HUES48 (cell line): ENCODE measurements at regions not wholly inside any gene's neighbourhood (a gene's known extent, or its start where the extent isn't known, plus 50 kb on each side); places are given as distances from the start of the nearest gene placed in this dataset.

Source experiments
- H3K27ac ChIP-seq: one replicate; pipeline ENCODE4 v1.7.0; 2013; ENCODE audit warnings: low read depth, low read length, inconsistent platforms
- H3K27me3 ChIP-seq: 2 replicates; pipeline ENCODE4 v1.6.1; 2013; ENCODE audit warnings: mild to moderate bottlenecking, low read length; ENCODE audit not compliant: control insufficient read depth, insufficient read depth
- H3K36me3 ChIP-seq: 2 replicates; pipeline ENCODE4 v1.6.1; 2013; ENCODE audit warnings: low read length; ENCODE audit not compliant: control insufficient read depth, insufficient read depth
- H3K4me1 ChIP-seq: 2 replicates; pipeline ENCODE4 v1.6.1; 2013; ENCODE audit warnings: mild to moderate bottlenecking, low read length; ENCODE audit not compliant: control insufficient read depth, insufficient read depth
- H3K4me3 ChIP-seq: 2 replicates; pipeline ENCODE4 v1.5.1; 2013; ENCODE audit warnings: mild to moderate bottlenecking, low read depth, low read length
- H3K9ac ChIP-seq: 2 replicates; pipeline ENCODE4 v1.6.1; 2013; ENCODE audit warnings: mild to moderate bottlenecking, low read depth, low read length, moderate library complexity
- H3K9me3 ChIP-seq: 2 replicates; pipeline ENCODE4 v1.6.1; 2013; ENCODE audit warnings: low read length; ENCODE audit not compliant: control insufficient read depth, insufficient read depth

GRCh38 chr4:126592088-126592487 is 1040.7 kb upstream of the INTU start:
- Histone ChIP-seq H3K4me1 (no peaks in the 10 kb centered on the region), H3K9ac (no peak overlapping the region), H3K36me3 (no peaks in the 10 kb centered on the region), H3K27me3 (no peaks in the 10 kb centered on the region), H3K27ac (no peak overlapping the region), H3K9me3 (no peaks in the 10 kb centered on the region), H3K4me3 (no peak overlapping the region)

- Histone ChIP-seq H3K9me3 (no peaks in the 10 kb centered on the region), H3K27me3 (no peaks in the 10 kb centered on the region), H3K4me1 (no peaks in the 10 kb centered on the region), H3K36me3 (no peaks in the 10 kb centered on the region), H3K27ac (no peak overlapping the region), H3K9ac (no peak overlapping the region), H3K4me3 (no peak overlapping the region)
These were observed 1039.1 kb upstream of the INTU start for GRCh38 chr4:126593626-126594025.

GRCh38 chr4:126595643-126596042 is 1037.1 kb upstream of the INTU start:
- Histone ChIP-seq H3K4me3 (no peak overlapping the region), H3K9me3 (no peaks in the 10 kb centered on the region), H3K27me3 (no peaks in the 10 kb centered on the region), H3K4me1 (no peaks in the 10 kb centered on the region), H3K36me3 (no peaks in the 10 kb centered on the region), H3K27ac (no peak overlapping the region), H3K9ac (no peak overlapping the region)

- H3K27ac ChIP-seq: no peak overlapping the region
- H3K4me3 ChIP-seq: no peak overlapping the region
- H3K9ac ChIP-seq: no peak overlapping the region
These were observed 1033.0 kb upstream of the INTU start for GRCh38 chr4:126599746-126600145.

GRCh38 chr4:126603210-126603609 is 1029.5 kb upstream of the INTU start:
- Histone ChIP-seq H3K27ac (no peak overlapping the region), H3K9ac (no peak overlapping the region)

More at GRCh38 chr4:126599746-126600145, 1033.0 kb upstream of the INTU start:
- H3K27me3 ChIP-seq: no peaks in the 10 kb centered on the region
- no peaks in the 10 kb centered on the region for H3K9me3 ChIP-seq
- H3K4me1 ChIP-seq: peaks cover 7% of the 10 kb centered on the region
- no peaks in the 10 kb centered on the region for H3K36me3 ChIP-seq

GRCh38 chr4:126603825-126604224 is 1028.9 kb upstream of the INTU start:
- Histone ChIP-seq H3K27ac (no peak overlapping the region), H3K9me3 (no peaks in the 10 kb centered on the region), H3K36me3 (no peaks in the 10 kb centered on the region), H3K27me3 (no peaks in the 10 kb centered on the region), H3K4me3 (no peak overlapping the region), H3K4me1 (peaks cover 7% of the 10 kb centered on the region), H3K9ac (no peak overlapping the region)

More at GRCh38 chr4:126603210-126603609, 1029.5 kb upstream of the INTU start:
- Histone ChIP-seq H3K9me3 (no peaks in the 10 kb centered on the region), H3K36me3 (no peaks in the 10 kb centered on the region), H3K4me3 (no peak overlapping the region; the same call in 1 of the 2 replicates), H3K4me1 (peaks cover 7% of the 10 kb centered on the region), H3K27me3 (no peaks in the 10 kb centered on the region)

- no peaks in the 10 kb centered on the region for H3K9me3 ChIP-seq
- H3K4me1 ChIP-seq: peaks cover 7% of the 10 kb centered on the region
- H3K27me3 ChIP-seq: no peaks in the 10 kb centered on the region
- H3K4me3 ChIP-seq: no peak overlapping the region
- no peaks in the 10 kb centered on the region for H3K36me3 ChIP-seq
- no peak overlapping the region for H3K9ac ChIP-seq
- H3K27ac ChIP-seq: no peak overlapping the region
These were observed 1028.4 kb upstream of the INTU start for GRCh38 chr4:126604268-126604867.

- no peaks in the 10 kb centered on the region for H3K9me3 ChIP-seq
- H3K4me3 ChIP-seq: no peak overlapping the region
- no peaks in the 10 kb centered on the region for H3K27me3 ChIP-seq
- no peaks in the 10 kb centered on the region; the same call in 1 of the 2 replicates for H3K4me1 ChIP-seq
- no peak overlapping the region for H3K27ac ChIP-seq
- no peaks in the 10 kb centered on the region for H3K36me3 ChIP-seq
- H3K9ac ChIP-seq: no peak overlapping the region
These were observed 1021.8 kb upstream of the INTU start for GRCh38 chr4:126610933-126611332.

GRCh38 chr4:126611900-126612299 is 1020.9 kb upstream of the INTU start:
- Histone ChIP-seq H3K36me3 (no peaks in the 10 kb centered on the region), H3K4me3 (no peak overlapping the region), H3K4me1 (no peaks in the 10 kb centered on the region; the same call in 1 of the 2 replicates), H3K27me3 (no peaks in the 10 kb centered on the region), H3K27ac (no peak overlapping the region), H3K9ac (no peak overlapping the region), H3K9me3 (no peaks in the 10 kb centered on the region)

GRCh38 chr4:126614356-126614855 is 1018.4 kb upstream of the INTU start:
- Histone ChIP-seq H3K9ac (no peak overlapping the region), H3K4me1 (no peaks in the 10 kb centered on the region; the same call in 1 of the 2 replicates), H3K27ac (no peak overlapping the region), H3K4me3 (no peak overlapping the region), H3K27me3 (no peaks in the 10 kb centered on the region), H3K9me3 (no peaks in the 10 kb centered on the region; the same call in 1 of the 2 replicates), H3K36me3 (no peaks in the 10 kb centered on the region)

- no peaks in the 10 kb centered on the region; the same call in 1 of the 2 replicates for H3K9me3 ChIP-seq
- no peaks in the 10 kb centered on the region for H3K36me3 ChIP-seq
- H3K4me3 ChIP-seq: no peak overlapping the region
- H3K9ac ChIP-seq: no peak overlapping the region
- H3K27me3 ChIP-seq: no peaks in the 10 kb centered on the region
- no peak overlapping the region for H3K27ac ChIP-seq
- H3K4me1 ChIP-seq: no peaks in the 10 kb centered on the region; the same call in 1 of the 2 replicates
These were observed 1016.0 kb upstream of the INTU start for GRCh38 chr4:126616795-126617194.
